Transverse colon (tissue), 4 donors: ENCODE measurements at regions not wholly inside any gene's neighbourhood (a gene's known extent, or its start where the extent isn't known, plus 50 kb on each side); places are given as distances from the start of the nearest gene placed in this dataset.
"Not testable (repeated sequence)": the region's sequence is repeated elsewhere in the genome, so short reads cannot be mapped to it uniquely, and the experiment has no call there.

Experiments used
- DNase-seq: peaks from one replicate; pipeline ENCODE4 v3.0.0-alpha.2; 2019
- H3K27ac ChIP-seq, 4 donors: fragments of 200-600 bp; sonication (generic); 2 replicates each; pipeline ENCODE4 v1.5.1; 2016 to 2018; ENCODE audit warnings: inconsistent platforms in 4 of 4
- H3K27me3 ChIP-seq: fragments of 200-600 bp; sonication (generic); 2 replicates; pipeline ENCODE4 v1.5.1; 2017; ENCODE audit warnings: inconsistent platforms
- H3K36me3 ChIP-seq, 4 donors: fragments of 200-600 bp; sonication (generic); 2 replicates each; pipeline ENCODE4 v1.5.1; 2017 to 2019; ENCODE audit warnings: inconsistent platforms in 4 of 4
- H3K4me1 ChIP-seq, 4 donors: fragments of 200-600 bp; sonication (generic); 2 replicates each; pipeline ENCODE4 v1.5.1; 2017 to 2020; ENCODE audit warnings: inconsistent platforms in 4 of 4
- H3K4me3 ChIP-seq, 4 donors: fragments of 200-600 bp; sonication (generic); 1 replicate in 1 of 4; 2 replicates in 3 of 4; pipeline versions ENCODE4 v1.5.1 to v1.6.1; 2017 to 2019; ENCODE audit warnings: inconsistent platforms in 4 of 4
- H3K9me3 ChIP-seq, 2 donors: fragments of 200-600 bp; sonication (generic); 2 replicates each; pipeline ENCODE4 v1.5.1; 2017 to 2019; ENCODE audit warnings: inconsistent platforms in 2 of 2
- CTCF ChIP-seq, 5 experiments: fragments of 200-600 bp in 3 of 5; fragments of 450-650 bp in 2 of 5; sonication (generic) in 3 of 5; IDR thresholded peaks; 1 replicate in 2 of 5; 2 replicates in 3 of 5; pipeline ENCODE4 v1.5.1; 2016 to 2017; ENCODE audit warnings: antibody characterized with exemption in 5 of 5, inconsistent platforms in 3 of 5, mild to moderate bottlenecking in 2 of 5, moderate library complexity in 1 of 5
- EP300 ChIP-seq: sonication (generic); formaldehyde crosslinking; IDR thresholded peaks from one replicate; pipeline ENCODE4 v1.6.1; 2017; ENCODE audit warnings: antibody characterized with exemption, low read depth
- POLR2A ChIP-seq: fragments of 450-650 bp; IDR thresholded peaks from one replicate; pipeline ENCODE4 v1.6.1; 2016; ENCODE audit warnings: antibody characterized with exemption, mild to moderate bottlenecking, moderate library complexity
- POLR2AphosphoS5 ChIP-seq, 3 donors: sonication (generic); formaldehyde crosslinking; IDR thresholded peaks; one replicate each; pipeline ENCODE4 v1.6.1; 2016; ENCODE audit warnings: antibody characterized with exemption in 3 of 3
- WGBS, 2 donors: methylation state at CpG; one replicate each; pipeline ENCODE4 v1.1.5; 2018; ENCODE audit warnings: low coverage in 1 of 2; 5-methylcytosine and 5-hydroxymethylcytosine counted together
- in situ Hi-C, 4 donors: fragments of 200-750 bp; cut with MboI; loops; one replicate each; pipeline versions ENCODE4 v1.15.0 to v1.15.1; 2017; ENCODE audit warnings: low sequenced_read_pairs in 3 of 4, low pct_ligation_motif_present in 1 of 4, low pct_unique_long_range_greater_than_20kb in 1 of 4
- intact Hi-C: fragments of 100-400 bp; cut with DNase I; formaldehyde crosslinking; loops from one replicate; pipeline ENCODE4 v1.15.1; 2023; ENCODE audit warnings: low total_unique reads

GRCh38 chr2:146376511-146377064, 1468.2 kb upstream of the ACVR2A start:
- in situ Hi-C loops (no loop called here), intact Hi-C loops (no loop called here)
- no peak for TF ChIP-seq POLR2AphosphoS5 (IDR thresholded peaks at IDR 0.05)
- TF ChIP-seq EP300 = no peak
- TF ChIP-seq CTCF (IDR thresholded peaks at IDR 0.05) = no peak
- TF ChIP-seq POLR2A = no peak

GRCh38 chr2:146374505-146374904, 1470.3 kb upstream of the ACVR2A start:
- no peak for TF ChIP-seq CTCF (IDR thresholded peaks at IDR 0.05)
- TF ChIP-seq POLR2AphosphoS5 (IDR thresholded peaks at IDR 0.05) = no peak
- TF ChIP-seq POLR2A = no peak
- TF ChIP-seq EP300 = no peak
- Histone ChIP-seq H3K4me3 (no peak overlapping the region), H3K9me3 (no peaks in the 10 kb centered on the region), H3K4me1 (no peaks in the 10 kb centered on the region), H3K36me3 (no peaks in the 10 kb centered on the region), H3K27ac (no peak overlapping the region), H3K27me3 (no peaks in the 10 kb centered on the region)
- 74 to 87% methylated on average over 1 of the region's 1 CpG for WGBS, 2 donors
- intact Hi-C loops (loop anchor here (5.0 kb wide), 1 partner anchor 1263 kb away; no protein-coding TSS in a partner anchor), in situ Hi-C loops (no loop called here)
- DNase-seq = no peak

More at GRCh38 chr2:146376511-146377064, 1468.2 kb upstream of the ACVR2A start:
- H3K27ac ChIP-seq = no peak overlapping the region
- 72 to 81% methylated on average over 4 of the region's 4 CpGs for WGBS, 2 donors
- no peaks in the 10 kb centered on the region for H3K9me3 ChIP-seq
- no peak for DNase-seq
- no peak overlapping the region for H3K4me3 ChIP-seq
- no peaks in the 10 kb centered on the region for H3K27me3 ChIP-seq
- no peaks in the 10 kb centered on the region for H3K4me1 ChIP-seq
- no peaks in the 10 kb centered on the region for H3K36me3 ChIP-seq

GRCh38 chr2:146371364-146371763, 1473.5 kb upstream of the ACVR2A start:
- H3K9me3 ChIP-seq, H3K36me3 ChIP-seq, in situ Hi-C loops, DNase-seq, H3K4me3 ChIP-seq, H3K4me1 ChIP-seq, H3K27ac ChIP-seq, H3K27me3 ChIP-seq: not testable (repeated sequence)
- 78 to 82% methylated on average over 1 of the region's 1 CpG for WGBS, 2 donors
- intact Hi-C loops = loop anchor here (5.0 kb wide), 1 partner anchor 1266 kb away; no protein-coding TSS in a partner anchor

- Histone ChIP-seq H3K27me3 (no peaks in the 10 kb centered on the region), H3K9me3 (no peaks in the 10 kb centered on the region), H3K4me1 (no peaks in the 10 kb centered on the region), H3K27ac (no peak overlapping the region), H3K36me3 (no peaks in the 10 kb centered on the region), H3K4me3 (no peak overlapping the region)
- TF ChIP-seq CTCF (IDR thresholded peaks at IDR 0.05) (no peak), EP300 (no peak), POLR2AphosphoS5 (IDR thresholded peaks at IDR 0.05) (no peak), POLR2A (no peak)
- no peak for DNase-seq
- in situ Hi-C loops = no loop called here
- intact Hi-C loops = loop anchor here (5.0 kb wide), 1 partner anchor 1266 kb away; no protein-coding TSS in a partner anchor
Observed at GRCh38 chr2:146370826-146371225, 1474.0 kb upstream of the ACVR2A start.

- Histone ChIP-seq H3K36me3 (no peaks in the 10 kb centered on the region), H3K27me3 (no peaks in the 10 kb centered on the region), H3K27ac (no peak overlapping the region), H3K9me3 (no peaks in the 10 kb centered on the region), H3K4me1 (no peaks in the 10 kb centered on the region), H3K4me3 (no peak overlapping the region)
- intact Hi-C loops (no loop called here), in situ Hi-C loops (no loop called here)
- DNase-seq = no peak
- TF ChIP-seq POLR2AphosphoS5 (IDR thresholded peaks at IDR 0.05) = no peak
- TF ChIP-seq CTCF (IDR thresholded peaks at IDR 0.05) = no peak
- TF ChIP-seq POLR2A = no peak
- no peak for TF ChIP-seq EP300
Observed at GRCh38 chr2:146366276-146366675, 1478.6 kb upstream of the ACVR2A start.
